GM20000 (cell line): ENCODE measurements at regions not wholly inside any gene's neighbourhood (a gene's known extent, or its start where the extent isn't known, plus 50 kb on each side); places are given as distances from the start of the nearest gene placed in this dataset.

Experiments used
- DNase-seq: peaks from one replicate; pipeline ENCODE4 v3.0.0; 2012; ENCODE audit warnings: low spot score
- TF ChIP-seq, protein P1 (sequence below): IDR thresholded peaks from 2 replicates; pipeline ENCODE4 v1.5.1; 2012; ENCODE audit warnings: mild to moderate bottlenecking, control low read depth; ENCODE audit errors: extremely low read depth, missing control alignments

DNA sequence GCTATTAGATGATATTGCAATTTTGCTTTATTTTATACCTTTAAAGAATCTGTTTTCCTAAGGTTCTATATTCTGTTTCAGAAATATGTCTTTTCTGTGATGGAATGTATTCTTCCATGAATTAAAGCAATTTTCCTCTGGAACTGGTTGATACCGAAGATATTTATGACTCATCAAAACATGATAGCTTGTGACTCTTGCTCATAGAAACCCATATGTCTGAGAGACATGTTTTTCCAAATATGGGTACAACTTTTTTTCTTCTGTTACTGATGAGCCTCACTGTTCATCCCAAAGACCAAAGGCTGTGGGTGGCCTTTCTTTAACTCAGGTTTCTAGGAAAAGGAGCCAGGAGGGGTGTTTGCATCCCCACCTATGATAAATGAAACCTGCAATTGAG lies 126.1 kb upstream of the PAPPA start:
- no peak for DNase-seq
- TF ChIP-seq, protein P1, sequence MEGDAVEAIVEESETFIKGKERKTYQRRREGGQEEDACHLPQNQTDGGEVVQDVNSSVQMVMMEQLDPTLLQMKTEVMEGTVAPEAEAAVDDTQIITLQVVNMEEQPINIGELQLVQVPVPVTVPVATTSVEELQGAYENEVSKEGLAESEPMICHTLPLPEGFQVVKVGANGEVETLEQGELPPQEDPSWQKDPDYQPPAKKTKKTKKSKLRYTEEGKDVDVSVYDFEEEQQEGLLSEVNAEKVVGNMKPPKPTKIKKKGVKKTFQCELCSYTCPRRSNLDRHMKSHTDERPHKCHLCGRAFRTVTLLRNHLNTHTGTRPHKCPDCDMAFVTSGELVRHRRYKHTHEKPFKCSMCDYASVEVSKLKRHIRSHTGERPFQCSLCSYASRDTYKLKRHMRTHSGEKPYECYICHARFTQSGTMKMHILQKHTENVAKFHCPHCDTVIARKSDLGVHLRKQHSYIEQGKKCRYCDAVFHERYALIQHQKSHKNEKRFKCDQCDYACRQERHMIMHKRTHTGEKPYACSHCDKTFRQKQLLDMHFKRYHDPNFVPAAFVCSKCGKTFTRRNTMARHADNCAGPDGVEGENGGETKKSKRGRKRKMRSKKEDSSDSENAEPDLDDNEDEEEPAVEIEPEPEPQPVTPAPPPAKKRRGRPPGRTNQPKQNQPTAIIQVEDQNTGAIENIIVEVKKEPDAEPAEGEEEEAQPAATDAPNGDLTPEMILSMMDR: no peak

DNA sequence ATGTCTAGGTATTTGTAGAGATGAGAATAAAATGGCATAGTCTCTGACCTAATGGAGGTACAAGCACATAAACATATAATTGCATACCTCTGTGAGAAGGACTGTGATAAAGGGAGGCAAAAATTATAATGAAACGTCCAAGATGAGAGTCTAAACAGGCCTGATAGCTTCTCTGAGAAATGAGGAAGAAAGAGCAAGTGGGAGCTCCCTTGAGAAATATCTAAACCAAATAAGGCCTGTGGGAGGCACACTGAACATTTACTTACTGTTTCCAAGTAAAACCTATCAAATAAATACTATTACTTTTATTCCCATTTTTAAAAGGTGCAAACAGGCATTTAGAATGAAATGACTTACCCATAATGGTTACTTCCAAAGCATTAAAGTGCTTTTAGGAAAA lies 125.6 kb upstream of the PAPPA start:
- TF ChIP-seq, protein P1: no peak
- no peak for DNase-seq

DNA sequence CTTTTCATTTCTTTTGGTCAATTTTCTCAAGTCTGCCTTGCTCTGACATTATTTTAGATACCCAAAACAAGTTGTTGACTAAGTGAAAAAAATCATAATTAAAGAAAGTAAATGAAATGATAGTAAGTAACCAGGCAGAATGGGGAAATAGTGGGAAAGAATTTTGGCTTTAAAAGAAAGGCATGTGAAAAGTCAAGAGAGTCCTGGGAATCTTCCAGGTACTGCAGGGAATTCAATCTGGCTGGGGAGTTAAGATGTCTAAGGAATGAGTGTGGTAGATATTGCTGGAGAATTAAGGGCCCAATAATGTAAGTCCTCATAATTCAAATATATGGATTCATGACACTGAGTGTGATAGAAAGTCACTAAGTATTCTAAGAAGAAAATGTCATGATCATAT lies 123.1 kb upstream of the PAPPA start:
- no peak for DNase-seq
- TF ChIP-seq, protein P1: no peak

DNA sequence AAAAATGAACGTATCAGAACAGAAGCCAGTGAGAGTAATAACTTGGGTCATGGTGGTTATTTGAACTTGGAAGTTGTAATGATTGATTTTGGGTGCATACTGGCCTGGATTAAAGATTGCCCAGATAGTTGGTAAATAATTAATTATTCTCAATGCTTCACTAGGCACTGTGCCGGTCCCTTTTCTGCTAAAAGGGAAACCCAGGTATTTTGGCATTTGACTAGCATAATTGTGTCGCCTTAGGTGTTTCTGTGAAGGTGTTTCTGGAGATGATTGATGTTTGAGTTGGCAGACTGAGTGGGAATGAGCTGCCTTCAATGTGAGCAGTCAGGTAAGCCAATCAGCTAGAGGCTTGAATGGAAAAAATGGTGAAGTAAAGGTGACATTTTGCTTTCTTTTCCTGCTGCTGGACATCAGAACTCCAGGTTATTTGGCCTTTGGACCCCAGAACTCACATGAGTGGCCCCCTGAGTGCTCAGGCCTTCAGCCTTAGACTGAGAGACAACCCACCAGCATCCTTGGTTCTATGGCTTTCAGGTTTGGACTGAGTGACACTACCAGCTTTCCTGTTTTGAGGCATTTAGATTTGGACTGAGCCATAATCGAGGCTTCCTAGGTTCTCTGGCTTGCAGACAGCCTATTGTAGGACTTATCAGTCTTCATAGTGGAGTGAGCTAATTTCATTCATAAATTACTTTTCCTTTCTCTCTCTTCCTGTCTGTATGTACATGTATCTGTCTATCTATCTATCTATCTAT lies 120.7 kb upstream of the PAPPA start:
- DNase-seq: no peak
- TF ChIP-seq, protein P1: no peak

DNA sequence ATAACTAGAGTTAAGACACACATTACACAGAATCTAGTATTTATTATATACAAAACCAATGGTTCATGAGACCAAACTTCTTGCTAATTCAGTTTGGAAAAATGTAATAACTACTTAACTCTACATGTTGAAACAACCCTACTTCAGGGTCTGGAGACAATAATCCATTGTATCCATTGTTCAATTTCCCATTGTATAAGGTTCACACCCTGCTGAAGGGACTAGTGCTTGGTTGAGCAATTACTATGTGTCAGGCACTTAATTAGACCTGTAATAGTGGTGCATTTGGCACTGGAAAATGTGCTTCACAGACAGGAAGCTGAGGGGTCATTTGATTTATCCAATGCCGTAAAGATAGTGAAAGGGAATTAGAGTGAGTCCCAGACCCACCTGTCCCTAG lies 114.3 kb upstream of the PAPPA start:
- TF ChIP-seq, protein P1: no peak
- no peak for DNase-seq

DNA sequence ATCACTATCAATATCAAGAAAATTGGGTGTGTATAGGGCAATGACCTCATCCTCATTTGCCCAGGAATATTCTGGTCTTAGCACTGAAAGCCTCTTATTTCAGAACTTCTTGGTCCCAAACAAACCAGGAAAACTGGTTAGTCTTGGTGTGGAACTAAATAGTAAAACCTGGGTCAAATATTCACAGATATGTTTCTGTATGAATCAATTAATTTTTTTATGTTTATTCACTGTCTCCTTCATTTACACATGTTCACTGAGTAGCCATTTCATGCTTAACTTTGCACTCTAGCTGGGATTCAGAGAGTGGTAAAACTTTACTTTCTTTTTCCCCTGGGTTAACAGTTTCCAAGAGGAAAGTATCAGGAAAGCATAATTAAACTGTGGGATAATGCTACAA lies 113.7 kb upstream of the PAPPA start:
- DNase-seq: no peak
- TF ChIP-seq, protein P1: no peak

DNA sequence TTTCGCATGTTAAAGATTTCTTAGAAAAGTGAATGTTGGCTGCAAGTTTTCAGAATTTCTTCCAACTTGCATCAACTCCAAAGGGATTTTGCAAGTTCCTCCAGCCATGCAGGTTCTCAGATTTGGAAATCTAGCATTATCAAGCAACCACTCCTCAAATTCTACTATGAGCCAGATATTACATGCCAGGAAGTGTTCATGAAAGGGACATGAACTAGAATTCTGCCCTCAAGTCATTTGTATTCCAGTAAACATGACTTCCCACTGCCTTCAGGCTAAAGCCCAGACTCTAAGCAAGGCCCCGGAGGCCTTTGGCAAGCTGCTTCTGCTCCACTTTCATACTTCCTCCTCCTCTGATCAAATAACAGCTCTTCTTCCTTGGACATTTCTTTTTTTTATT lies 111.3 kb upstream of the PAPPA start:
- TF ChIP-seq, protein P1: no peak
- DNase-seq: no peak
